GM19397 (cell line): ENCODE measurements at regions not wholly inside any gene's neighbourhood (a gene's known extent, or its start where the extent isn't known, plus 50 kb on each side); places are given as distances from the start of the nearest gene placed in this dataset.

Experiments used
- ATAC-seq: cut with Tn5 transposase; IDR thresholded peaks from one replicate; pipeline ENCODE4 v1.9.1; 2021; ENCODE audit warnings: mild to moderate bottlenecking, moderate library complexity; ENCODE audit not compliant: unreplicated experiment

DNA sequence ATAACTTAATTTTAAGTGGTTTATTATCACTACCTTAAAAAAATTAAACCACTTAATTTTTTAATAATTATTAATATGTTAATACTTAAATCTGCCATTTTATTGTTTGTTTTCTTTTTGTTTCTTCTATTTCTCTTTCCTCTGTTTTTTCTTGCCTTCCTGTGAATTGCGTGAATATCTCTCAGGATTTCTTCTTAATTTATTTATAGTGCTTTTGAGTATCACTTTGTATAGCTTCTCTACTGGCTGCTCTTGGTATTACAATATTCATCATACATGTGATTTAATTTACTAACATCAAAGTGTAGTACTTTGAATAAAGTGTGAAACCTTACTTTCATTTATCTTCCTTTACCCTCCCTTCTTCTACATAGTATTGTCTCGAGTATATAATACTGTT lies 349.5 kb upstream of the CPXCR1 start:
- no peak for ATAC-seq

DNA sequence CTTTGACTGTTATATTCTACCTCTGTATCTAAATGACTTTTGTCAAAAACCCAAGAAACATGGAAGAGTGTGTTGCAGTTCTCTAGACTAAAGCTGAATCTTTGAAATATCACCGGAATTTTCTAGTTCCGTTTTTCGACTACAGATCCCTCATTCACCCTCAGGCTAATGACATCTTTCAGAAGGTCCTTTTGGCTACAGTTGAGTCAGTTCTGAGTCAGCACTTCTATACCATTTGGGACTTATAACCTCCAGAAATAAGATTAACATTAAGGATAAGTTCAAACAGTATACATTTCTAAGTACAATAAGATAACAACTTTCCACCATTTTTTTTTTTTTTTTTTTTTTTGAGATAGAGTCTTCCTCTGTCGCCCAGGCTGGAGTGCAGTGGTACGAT lies 331.0 kb upstream of the CPXCR1 start:
- no peak for ATAC-seq

- ATAC-seq, result no peak
Measured at GRCh38 chrX:88416965-88417364, 330.1 kb upstream of the CPXCR1 start.

- no peak for ATAC-seq
Measured at GRCh38 chrX:88424071-88424470, 323.0 kb upstream of the CPXCR1 start.

- ATAC-seq, result no peak
Measured at GRCh38 chrX:88424541-88424940, 322.5 kb upstream of the CPXCR1 start.

GRCh38 chrX:88425739-88426138 lies 321.3 kb upstream of the CPXCR1 start:
- ATAC-seq, result no peak

DNA sequence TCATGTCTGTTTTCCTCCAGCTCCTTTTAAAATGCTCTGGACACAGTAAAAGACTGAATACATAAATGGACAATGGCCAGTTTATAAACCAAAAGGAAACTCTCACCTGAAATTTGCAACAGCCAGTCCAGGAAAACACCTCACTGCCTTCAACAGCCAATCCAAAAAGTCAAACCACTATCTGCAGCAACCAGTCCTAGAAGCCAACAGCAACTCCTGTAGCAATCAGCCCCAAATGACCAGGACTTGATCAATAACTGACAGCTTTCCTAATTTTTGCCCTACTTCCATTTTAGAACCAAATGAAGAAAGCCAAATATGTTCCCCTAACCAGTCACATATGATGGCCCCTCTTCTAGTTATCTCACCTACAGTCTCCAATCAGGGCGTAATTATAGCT lies 309.5 kb upstream of the CPXCR1 start:
- no peak for ATAC-seq

- ATAC-seq, result no peak
Measured at GRCh38 chrX:88438209-88438608, 308.8 kb upstream of the CPXCR1 start.

DNA sequence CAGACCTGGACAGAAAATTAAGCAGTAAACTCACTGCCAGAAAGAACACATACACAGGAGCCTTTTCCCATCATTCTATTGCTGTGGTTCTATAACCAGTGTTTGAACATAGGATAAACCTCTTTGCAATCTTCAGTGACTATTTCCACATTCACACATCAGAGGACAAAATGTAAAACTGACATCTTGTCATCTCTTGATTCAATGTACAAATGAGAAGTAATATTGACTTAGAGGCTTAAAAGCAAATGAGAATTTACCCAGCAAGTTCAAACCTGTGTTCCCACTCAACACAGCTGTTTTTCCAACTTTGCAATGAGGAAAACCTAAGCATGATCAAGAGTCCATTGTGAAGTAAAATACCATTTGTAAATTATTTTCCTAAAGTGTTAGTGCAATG lies 307.1 kb upstream of the CPXCR1 start:
- ATAC-seq, result no peak
